ENCODE measurements at regions not wholly inside any gene's neighbourhood (a gene's known extent, or its start where the extent isn't known, plus 50 kb on each side); places are given as distances from the start of the nearest gene placed in this dataset.

DNA sequence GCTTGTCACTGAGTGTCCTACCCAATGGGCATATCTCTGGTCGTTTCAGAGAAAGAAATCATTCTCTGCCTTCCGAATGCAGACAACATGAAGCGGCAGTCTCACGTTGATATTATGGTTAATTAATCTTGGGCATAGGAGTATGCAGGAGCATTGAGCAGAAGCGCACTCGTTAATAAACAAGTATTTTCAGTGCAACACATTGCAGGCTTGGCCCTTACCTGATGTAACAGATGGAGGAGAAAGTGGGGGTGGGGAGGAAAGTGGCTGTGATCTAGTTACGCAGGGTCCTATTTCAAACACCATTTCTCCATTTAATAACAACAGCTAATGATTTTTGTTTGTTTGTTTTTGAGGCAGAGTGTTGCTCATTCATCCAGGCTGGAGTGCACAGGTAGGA lies 414.0 kb upstream of the RBFOX1 start:
- no peak for DNase-seq

DNA sequence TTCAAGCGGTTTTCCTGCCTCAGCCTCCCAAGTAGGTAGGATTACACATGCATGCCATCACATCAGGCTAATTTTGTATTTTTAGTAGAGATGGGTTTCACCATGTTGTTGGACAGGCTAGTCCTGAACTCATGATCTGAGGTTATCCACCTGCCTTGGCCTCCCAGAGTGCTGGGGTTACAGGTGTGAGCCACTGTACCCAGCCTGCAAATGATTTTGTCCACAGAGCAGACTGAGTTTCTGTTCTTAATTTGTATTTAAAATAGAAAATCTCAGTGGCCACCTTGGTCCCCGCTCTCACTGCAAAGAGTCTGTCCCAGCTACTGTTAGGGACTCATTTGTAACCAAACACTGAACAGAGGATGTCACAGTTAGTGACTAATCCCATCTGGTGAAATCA lies 415.7 kb upstream of the RBFOX1 start:
- DNase-seq = no peak

DNA sequence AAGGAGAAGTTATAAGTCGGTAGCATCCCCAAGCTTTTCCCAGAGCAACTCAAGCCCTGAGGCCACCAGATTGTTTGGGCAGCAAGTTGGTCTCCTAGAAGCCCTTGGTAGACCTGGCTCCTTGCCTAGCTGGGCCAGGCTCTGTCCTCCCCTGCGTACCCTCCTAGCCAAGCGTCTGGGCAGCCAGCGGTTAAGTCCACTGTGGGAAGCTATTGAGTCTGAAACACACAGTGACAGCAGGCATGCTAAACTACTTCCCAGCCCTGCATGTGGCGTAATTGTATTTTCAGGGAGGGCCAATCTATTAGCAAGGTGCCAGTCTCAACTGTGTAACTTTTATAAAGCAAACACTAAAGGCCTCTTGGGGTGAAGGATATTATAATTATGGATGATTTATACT lies 419.1 kb upstream of the RBFOX1 start:
- DNase-seq = no peak

DNA sequence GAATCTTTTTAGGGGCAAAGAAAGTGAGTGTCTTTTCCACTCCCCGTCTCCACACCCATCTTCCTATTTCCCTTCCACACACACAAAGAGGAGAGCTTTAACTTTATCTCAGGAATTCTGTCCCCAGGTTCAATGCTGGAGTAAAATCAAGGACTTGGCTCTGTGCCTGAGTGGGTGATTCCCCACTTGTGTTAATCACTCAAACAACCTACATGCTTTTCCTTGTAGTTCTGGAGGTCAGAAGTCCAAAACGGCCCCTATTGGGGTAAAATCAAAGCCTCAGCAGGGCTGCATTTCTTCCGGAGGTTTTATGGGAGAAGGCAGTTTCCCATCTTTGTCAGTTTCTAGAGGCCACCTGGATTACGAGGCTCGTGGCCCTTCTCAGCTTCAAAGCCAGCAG lies 422.3 kb upstream of the RBFOX1 start:
- no peak for DNase-seq

DNA sequence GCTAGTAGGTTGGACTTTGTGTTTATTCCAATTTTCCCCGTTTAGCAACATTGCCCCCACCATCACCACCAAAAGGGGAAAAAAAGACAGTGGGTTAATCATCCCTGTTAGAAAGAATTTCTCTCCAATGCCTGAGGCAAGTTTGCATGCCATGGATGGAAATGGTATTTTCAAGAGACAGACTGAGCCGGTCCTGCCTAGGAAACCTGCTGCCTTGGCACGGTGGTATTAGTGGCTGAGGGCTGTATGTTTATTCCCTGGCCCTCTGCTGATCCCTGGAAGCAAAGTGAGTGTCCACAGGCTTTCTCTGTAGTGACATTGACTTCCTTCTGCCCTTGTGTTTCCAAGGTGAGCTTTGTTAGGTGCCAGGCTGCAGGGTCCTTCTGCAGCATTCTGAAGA lies 427.0 kb upstream of the RBFOX1 start:
- no peak for DNase-seq

DNA sequence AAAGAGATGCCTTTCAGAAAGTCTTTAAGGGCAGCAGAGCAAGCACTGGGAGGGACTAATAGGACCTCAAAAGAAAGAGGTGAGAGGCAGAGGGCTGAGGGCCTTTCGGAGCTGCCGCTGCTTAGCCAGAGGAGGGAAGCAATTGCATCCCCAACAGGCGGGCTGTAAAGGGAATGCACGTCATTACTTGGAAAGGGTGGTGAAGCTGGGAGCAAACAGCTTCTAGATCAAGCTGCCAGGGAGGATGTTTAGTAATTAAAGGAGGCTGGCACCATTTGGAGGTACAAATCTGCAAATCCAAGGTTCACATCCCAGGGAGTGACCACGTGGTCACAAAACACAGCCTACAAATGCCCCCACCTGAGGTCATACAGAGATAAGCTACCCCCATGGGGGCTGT lies 429.0 kb upstream of the RBFOX1 start:
- no peak for DNase-seq

DNA sequence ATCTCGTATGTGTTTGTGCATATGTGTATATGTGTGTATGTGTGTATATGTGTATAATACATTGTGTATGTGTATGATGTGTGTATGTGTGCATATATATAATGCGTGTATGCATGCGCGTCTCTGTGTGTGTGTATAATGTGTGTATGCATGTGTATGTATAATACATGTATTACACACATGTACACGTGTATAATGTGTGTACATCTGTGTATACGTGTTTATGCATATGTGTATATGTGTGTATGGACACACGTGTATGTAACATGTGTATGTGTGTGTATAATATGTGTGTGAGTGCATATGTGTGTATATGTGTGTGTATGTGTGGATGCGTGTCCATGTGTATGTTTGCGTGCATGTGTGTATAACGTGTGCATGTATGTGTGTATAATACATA lies 433.7 kb upstream of the RBFOX1 start:
- no peak for DNase-seq

DNA sequence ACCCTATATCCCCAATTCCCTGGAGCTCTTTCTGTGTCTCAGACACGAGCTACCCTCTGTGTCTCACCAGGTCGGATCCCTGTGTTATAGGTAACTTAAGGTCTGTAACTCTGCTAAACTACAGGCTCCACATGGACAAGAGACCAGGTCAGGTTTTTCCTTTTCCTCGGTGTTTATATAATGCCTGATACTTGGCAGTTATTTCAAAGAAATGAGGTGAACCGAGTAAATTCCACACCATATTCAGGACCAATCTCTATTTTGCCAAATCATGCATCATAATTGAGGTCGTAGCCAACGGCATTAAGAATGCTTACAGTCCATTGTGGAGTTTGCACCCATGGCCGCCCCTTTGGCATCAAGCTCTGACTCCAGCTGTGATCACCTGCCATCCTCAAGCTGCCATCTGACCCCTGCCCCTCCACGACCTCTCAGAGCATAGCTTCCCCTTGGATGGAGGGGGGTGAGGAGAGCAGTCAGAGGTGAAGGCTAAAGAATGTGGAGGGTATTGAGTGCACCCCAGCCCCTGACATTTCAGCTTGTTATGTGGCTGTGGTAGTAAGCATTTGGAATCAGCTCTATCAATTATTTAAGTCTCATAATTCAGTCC lies 434.7 kb upstream of the RBFOX1 start:
- no peak for DNase-seq

DNA sequence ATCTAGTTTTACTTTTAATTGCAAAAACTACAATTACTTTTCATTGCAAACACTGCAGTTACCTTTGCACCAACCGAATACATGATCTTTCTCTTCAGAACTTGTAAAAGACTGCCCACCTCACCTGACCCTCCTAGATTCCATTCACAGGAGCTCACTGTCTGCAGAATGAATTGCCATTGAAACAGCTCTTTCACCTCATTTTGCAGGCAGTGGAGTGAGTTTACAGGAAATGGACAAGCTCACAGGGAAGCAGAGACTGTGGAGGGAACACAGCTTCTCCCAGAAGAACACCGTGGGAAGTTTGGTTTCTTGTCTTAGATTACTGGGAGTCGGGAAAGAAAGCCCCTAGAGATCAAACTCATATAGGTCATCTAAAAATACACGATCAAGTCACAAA lies 439.7 kb upstream of the RBFOX1 start:
- no peak for DNase-seq

DNA sequence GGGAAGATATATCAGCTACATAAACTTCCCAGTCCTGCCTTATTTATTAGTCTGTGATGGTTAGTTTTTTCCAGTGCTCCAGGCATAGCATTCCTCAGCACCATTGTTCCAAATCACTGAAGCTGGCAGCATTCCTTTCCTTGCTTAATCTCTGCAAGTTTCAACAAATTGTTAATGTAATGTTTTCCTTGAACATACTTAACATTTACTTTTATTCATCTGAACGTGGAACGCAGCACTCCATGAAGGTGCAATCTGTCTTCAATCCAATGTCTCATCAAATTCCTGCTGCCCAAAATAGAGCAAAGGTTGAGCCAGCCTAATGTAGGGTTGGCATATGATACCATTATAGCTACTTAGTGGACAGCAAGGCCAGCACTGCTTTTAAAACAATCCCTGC lies 441.1 kb upstream of the RBFOX1 start:
- DNase-seq = no peak

DNA sequence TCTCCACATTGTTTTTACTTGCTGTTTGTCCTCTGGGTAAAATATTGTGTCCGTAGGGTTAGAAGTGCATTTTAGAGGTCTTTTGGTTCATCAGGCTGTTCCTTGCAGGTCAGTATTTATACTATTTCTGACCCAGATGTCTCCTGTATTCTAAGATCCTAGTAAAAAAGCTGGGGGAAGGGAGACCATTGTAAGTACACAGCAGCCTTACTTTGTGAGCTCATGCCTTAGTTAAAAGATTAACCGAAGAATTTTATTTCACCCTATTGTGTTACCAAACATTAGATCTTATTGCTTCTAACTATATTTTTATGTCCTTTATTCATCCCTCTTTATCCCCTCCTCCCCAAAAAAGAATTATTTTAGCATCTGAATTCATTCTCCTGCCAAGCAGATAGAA lies 444.1 kb upstream of the RBFOX1 start:
- no peak for DNase-seq

DNA sequence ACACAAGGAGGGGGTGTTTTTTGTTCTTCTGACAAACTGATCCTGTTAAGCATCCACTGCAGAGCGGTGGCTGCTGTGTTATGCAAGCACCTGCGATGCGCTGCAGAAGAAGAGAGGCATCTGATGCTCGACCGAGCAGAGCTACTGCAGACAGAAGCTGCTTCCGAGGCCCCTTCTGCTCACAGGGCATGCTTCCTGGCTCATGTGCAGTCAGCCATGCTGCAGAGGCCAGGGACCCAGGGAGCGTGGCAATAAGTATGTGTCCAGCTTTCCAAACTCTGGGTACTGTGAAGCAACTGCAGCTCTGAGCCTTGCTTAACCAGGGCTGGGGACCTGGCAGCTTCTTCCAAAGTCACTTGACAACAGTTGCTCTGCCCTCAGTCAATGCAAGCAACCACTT lies 448.6 kb upstream of the RBFOX1 start:
- DNase-seq = no peak

DNA sequence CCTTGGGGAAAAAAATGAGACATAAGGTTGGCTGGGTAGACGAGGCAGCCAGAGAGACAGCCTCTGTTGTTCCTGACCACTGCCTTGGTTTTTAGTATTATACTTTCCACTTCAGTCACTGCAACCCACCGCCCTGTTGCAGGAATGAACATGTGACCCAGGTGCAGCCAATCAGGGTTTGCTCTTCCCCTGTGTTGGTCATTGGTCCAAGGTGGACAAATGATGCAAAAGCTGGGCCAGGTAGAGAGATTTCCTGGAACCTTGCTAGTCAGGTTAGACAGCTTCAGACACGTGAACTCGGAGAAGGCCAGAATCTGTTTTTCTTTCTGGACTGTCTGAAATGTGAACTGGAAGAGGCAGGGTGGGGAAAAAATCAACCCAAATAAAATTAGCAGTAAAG lies 452.4 kb upstream of the RBFOX1 start:
- DNase-seq = no peak

DNA sequence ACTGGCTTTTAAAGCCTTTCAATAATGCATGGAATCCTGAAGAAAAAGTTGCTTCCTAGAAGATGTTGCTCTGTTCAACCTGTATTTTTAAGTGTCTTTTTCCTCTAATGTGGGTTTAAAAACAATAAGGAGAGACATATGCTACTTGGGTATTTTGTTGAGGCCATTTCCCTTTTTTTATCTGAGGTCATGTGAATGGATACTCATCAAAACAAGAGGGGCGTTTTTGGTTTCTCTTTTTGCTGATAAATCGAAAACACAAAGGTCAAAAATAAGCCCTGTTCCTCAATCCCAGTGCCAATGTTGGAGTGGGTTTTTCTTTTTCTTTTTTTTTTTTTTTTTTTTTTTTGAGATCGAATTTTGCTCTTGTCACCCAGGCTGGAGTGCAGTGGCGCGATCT lies 468.0 kb upstream of the RBFOX1 start:
- no peak for DNase-seq

DNA sequence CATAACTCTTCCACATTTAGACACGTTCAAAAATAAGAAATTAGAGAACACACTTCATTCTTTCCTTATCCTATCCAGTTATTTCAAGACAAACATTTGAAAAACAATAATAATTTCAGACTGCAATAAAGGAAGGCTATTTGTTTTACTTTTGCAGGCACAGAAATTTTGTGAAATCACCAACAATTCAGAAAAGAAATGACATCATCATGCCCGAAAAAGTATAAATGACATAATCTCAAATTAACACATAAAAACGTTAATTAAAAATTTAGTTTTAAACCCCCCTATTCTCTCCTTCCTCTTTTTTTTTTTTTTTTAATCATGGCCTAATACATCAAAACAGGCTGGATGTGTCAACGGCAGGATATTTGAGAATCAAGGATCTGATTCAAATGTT lies 468.4 kb upstream of the RBFOX1 start:
- no peak for DNase-seq

DNA sequence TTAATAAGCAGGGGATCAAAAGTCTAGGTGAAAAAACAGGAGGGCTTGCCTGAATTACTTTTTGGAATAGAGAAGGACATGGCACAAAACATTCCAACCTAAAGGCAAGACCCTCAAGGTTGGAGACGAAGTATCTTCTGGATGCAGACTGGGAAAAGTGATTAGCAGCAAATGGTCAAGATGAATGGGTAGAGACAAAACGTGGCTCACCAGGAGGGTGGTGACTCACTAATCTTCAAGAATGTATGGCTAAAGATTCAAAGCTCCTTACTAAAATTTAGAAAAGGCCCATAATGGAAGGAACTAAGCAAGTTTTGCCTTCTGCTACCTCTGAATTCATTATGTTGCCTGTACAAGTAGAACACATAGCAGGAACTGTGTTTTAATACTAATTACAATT lies 469.5 kb upstream of the RBFOX1 start:
- no peak for DNase-seq

DNA sequence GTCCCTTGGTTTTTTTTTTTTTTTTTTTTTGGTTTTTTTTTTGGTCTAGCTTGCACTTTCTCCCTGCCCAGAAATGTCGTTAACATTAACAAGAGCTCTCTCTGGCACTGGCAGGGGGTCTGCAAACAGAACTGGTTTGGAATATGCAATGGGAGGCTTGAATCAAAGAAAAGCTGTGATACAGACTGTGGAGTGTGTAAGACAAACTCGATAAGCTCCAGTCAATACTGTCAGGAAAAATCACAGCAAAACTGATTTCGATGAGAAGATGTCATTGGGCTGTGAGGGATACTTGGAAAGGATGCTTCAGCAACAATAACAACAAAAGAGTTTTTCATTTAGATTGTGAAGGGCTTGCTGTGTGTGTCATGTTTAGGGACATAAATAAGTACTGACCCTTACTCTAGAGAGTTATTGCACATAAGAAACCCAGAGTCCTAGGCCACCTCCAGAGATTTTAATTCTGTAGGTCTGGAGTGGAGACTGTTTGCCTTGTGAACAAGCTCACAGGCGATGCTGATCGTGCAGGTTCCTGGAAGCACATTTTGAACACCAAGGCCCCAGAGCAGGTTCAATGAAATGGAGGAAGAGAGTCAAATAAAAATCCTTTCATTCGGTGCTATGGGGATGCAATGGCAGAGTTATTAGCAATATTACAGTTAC lies 470.7 kb upstream of the RBFOX1 start:
- DNase-seq = no peak

DNA sequence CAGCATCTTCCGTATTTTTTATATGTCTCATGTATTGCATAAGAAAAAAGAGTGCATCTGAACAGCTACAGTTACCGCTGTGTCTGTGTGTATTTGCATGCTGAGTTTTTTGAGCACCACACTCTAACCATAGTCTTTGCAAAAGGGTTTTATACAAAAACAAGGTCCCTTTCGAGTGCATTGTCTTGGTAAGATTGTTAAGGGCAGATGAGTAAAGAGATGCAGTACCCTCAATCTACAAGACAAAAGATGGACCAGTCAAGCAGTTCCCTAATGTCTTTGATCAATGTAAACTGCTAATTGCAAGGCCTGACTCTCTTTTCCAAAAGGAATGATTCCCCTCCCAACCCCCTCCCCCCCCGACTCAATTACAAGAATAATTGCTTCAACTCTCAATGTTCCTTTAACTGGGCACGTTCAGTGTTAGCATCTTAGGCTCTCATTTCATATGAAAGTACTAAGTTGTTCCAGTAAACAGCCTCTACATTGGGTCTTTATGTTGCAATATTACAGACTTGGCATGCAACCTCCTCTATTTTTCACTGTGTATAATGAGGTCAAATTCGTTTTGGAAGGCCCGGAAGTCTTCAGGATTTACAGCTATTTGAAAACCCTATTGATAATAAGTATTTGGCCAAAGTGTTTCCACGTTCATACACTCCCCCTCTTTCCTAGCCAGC lies 471.4 kb upstream of the RBFOX1 start:
- no peak for DNase-seq

DNA sequence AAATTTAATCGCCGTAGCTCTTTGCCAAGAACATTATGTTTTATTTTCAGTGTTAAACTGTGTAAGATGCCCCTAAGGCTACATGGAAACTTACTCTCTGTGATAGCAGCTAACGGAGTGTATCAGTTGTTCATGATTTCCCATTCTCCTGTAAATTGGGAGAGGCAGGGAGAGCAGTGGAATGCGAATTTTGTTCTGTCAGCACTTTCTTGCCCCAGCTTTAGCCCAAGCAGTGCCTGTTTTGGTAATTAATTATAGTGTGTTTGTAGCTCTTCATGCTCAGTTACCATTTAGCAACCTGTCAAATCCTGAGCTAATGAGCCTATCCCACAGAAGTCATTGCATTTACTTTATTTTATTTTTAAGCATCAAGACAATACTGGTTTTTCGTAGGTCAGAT lies 475.1 kb upstream of the RBFOX1 start:
- no peak for DNase-seq

DNA sequence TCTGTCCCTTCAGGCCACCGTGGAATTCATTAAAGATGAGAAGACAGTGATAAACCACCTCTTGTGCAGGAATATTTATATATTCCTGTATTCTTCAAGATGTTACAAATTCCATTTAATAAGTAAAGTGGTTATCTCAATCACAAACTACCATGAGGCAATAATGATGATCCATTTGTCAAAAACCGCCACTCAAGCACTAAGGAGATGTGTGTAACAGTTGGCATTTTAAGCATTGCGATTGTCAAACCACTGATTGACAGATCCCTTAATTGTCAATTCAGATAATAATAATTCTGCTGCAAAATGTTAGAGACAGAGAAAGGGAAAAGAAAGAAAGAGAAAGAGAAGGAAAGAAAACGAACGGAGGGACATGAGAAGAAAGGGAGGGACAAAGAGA lies 476.1 kb upstream of the RBFOX1 start:
- no peak for DNase-seq

DNA sequence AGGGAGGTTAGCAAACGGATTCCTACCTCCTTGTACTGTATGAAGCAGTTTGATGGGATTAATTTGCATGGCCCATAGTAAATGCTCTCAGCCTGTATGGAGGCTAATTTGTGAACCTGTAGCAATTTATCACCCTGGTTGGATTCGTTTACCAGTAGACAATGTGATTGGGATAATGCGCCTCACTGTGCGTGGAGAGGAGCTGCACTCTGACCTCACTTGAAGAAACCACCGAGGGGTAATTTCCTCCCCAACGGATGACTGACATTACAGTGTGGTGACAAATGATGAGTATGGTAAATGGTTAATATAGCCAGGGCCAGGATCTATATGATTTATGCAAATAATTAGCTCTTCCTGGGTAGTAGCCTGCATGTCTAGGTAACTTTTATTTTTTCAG lies 479.1 kb upstream of the RBFOX1 start:
- DNase-seq = no peak

DNA sequence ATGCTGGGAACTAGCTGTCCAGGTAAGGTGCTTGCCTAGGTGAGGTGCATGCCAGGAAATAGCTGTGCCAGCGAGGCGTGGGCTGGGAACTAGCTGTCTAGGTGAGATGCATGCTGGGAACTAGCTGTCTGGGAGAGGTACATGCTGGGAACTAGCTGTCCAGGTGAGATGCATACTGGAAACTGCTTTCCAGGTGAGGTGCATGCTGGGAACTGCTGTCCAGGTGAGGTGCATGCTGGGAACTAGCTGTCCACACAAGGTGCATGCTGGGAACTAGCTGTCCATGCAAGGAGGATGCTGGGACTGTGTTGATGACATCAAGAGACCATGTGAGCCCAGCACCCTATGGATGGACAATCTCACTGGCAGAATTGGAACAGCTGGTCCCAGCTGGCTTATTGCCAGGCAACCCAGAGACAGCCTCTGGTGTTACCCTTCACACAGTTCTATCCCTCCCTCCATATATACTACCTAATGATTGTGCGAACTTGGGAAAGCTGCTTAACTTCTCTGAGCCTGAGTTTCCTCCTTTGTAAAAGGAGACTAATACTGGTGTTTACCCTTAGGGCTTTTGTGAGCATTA lies 479.9 kb upstream of the RBFOX1 start:
- DNase-seq = no peak

DNA sequence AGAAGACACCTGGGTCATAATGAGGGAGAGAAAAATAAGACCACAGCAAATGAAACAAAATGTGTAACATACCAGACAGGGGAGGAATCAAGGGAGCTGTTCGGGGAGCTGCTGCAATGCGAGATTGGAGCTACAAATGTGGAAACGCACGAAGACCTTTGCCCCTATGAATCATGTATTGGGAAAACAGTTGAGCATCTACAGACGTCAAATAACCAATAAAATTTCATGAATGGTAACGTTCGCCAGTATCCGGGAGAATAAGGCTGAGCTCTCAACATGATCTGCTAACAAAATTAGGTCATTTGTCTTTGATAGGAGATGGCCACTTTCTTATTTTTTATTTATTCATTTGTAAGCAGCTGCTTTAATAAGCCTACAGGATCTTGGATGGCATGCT lies 486.2 kb upstream of the RBFOX1 start:
- DNase-seq = no peak

DNA sequence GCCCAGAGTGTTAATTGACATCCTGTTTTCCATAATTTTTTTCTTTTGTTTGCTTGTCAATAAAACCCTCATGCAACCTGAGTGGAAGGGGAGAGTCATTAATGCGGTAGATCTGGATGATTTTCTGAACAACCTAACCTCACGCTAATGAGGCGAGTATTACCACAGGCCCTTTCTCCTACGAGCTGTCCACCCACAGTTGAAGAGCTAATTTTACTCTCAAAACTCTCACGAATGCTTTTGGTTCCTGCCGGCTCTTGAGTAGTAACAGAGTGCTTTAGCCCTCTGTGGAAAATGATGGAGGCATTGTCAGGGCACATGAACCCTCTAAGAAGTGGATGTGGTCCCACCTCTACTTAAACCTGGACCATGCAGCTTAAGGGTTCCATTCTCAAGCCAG lies 491.3 kb upstream of the RBFOX1 start:
- DNase-seq = no peak

DNA sequence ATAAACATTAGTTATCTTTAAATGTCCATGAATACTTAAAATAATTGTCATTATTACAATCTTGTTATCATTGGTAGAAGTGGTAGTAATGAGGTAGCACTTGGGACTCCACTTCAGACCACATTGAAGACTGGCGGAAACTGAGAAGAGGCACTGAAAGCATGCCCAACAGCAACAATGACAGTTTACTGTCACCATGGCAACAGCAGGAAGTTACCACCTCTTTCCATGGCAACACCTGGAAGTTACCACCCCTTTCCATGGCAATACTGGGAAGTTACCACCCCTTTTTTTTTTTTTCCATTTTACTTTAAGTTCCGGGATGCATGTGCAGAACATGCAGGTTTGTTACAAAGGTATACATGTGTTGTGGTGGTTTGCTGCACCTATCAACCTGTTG lies 494.9 kb upstream of the RBFOX1 start:
- DNase-seq = no peak

Measured in DMS53 (cell line).